ENCODE measurements at regions not wholly inside any gene's neighbourhood (a gene's known extent, or its start where the extent isn't known, plus 50 kb on each side); places are given as distances from the start of the nearest gene placed in this dataset.

DNA sequence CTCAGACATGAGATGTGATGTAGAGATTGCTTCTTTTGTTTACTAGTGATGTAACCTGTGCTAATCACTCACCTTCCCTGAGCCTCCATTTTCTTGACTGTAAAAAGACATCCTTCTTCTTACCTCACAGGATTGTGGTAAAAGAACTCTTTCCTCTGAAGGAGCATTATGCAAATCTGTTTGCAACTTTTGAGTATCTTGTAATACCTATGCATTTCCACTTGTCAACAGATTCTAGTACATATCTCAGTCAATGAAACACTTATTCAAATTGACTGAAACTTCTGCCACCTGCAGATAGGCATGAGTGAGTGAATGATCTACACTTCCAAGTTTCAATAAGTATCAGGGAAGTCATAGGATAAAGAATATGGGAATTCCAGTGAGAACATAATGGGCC, 174.7 kb downstream of the HHIPL2 start:
- TF ChIP-seq POLR2AphosphoS5 (IDR thresholded peaks at IDR 0.05), result no peak
- no peak for TF ChIP-seq MXI1 (conservative IDR thresholded peaks at IDR 0.05; ENCODE audit: poor library complexity, severe bottlenecking)

All from neural cell (in vitro differentiated cells).